ENCODE measurements at regions not wholly inside any gene's neighbourhood (a gene's known extent, or its start where the extent isn't known, plus 50 kb on each side); places are given as distances from the start of the nearest gene placed in this dataset.

DNA sequence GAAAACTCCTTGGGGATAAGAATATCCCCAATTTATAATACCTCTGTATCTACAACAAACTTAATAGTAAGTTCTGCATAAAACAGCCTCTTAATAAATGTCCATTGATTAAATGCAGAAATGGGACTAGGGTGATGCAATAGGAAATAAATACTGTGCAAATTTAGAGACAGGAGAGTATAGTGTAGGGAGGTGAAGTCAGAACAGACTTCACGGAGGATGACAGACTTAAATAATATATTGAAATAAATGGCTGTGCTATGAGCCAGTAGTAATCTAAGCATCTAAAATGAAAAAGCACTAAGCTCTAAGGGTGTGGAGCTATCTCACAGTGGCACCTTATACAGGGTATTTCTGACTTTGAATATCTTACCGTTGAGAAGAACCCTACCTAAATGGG is 265.3 kb downstream of the GRIN2B start (continued):
- TF ChIP-seq, protein P1, sequence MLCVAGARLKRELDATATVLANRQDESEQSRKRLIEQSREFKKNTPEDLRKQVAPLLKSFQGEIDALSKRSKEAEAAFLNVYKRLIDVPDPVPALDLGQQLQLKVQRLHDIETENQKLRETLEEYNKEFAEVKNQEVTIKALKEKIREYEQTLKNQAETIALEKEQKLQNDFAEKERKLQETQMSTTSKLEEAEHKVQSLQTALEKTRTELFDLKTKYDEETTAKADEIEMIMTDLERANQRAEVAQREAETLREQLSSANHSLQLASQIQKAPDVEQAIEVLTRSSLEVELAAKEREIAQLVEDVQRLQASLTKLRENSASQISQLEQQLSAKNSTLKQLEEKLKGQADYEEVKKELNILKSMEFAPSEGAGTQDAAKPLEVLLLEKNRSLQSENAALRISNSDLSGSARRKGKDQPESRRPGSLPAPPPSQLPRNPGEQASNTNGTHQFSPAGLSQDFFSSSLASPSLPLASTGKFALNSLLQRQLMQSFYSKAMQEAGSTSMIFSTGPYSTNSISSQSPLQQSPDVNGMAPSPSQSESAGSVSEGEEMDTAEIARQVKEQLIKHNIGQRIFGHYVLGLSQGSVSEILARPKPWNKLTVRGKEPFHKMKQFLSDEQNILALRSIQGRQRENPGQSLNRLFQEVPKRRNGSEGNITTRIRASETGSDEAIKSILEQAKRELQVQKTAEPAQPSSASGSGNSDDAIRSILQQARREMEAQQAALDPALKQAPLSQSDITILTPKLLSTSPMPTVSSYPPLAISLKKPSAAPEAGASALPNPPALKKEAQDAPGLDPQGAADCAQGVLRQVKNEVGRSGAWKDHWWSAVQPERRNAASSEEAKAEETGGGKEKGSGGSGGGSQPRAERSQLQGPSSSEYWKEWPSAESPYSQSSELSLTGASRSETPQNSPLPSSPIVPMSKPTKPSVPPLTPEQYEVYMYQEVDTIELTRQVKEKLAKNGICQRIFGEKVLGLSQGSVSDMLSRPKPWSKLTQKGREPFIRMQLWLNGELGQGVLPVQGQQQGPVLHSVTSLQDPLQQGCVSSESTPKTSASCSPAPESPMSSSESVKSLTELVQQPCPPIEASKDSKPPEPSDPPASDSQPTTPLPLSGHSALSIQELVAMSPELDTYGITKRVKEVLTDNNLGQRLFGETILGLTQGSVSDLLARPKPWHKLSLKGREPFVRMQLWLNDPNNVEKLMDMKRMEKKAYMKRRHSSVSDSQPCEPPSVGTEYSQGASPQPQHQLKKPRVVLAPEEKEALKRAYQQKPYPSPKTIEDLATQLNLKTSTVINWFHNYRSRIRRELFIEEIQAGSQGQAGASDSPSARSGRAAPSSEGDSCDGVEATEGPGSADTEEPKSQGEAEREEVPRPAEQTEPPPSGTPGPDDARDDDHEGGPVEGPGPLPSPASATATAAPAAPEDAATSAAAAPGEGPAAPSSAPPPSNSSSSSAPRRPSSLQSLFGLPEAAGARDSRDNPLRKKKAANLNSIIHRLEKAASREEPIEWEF (IDR thresholded peaks at IDR 0.05; ENCODE audit: insufficient replicate concordance, low read depth, low read length): no peak
- TF ChIP-seq POLR2A (IDR thresholded peaks at IDR 0.05; ENCODE audit: low read depth, low read length) (no peak), NR2F1 (conservative IDR thresholded peaks at IDR 0.05) (no peak), JUNB (IDR thresholded peaks at IDR 0.05) (no peak), IKZF2 (IDR thresholded peaks at IDR 0.05) (no peak), TCF7 (IDR thresholded peaks at IDR 0.05; ENCODE audit: borderline replicate concordance) (no peak), JUND (IDR thresholded peaks at IDR 0.05; ENCODE audit: low read depth, low read length) (no peak)
- TF ChIP-seq, protein P2, sequence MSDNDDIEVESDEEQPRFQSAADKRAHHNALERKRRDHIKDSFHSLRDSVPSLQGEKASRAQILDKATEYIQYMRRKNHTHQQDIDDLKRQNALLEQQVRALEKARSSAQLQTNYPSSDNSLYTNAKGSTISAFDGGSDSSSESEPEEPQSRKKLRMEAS (IDR thresholded peaks at IDR 0.05; ENCODE audit: low read depth, low read length): no peak
- TF ChIP-seq, protein P3, sequence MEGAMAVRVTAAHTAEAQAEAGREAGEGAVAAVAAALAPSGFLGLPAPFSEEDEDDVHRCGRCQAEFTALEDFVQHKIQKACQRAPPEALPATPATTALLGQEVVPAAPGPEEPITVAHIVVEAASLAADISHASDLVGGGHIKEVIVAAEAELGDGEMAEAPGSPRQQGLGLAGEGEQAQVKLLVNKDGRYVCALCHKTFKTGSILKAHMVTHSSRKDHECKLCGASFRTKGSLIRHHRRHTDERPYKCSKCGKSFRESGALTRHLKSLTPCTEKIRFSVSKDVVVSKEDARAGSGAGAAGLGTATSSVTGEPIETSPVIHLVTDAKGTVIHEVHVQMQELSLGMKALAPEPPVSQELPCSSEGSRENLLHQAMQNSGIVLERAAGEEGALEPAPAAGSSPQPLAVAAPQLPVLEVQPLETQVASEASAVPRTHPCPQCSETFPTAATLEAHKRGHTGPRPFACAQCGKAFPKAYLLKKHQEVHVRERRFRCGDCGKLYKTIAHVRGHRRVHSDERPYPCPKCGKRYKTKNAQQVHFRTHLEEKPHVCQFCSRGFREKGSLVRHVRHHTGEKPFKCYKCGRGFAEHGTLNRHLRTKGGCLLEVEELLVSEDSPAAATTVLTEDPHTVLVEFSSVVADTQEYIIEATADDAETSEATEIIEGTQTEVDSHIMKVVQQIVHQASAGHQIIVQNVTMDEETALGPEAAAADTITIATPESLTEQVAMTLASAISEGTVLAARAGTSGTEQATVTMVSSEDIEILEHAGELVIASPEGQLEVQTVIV (IDR thresholded peaks at IDR 0.05; ENCODE audit: borderline replicate concordance, partially characterized antibody): no peak

Data from GM12878 (cell line).